Kidney (tissue), 13 donors: ENCODE measurements at regions not wholly inside any gene's neighbourhood (a gene's known extent, or its start where the extent isn't known, plus 50 kb on each side); places are given as distances from the start of the nearest gene placed in this dataset.

Experiments used
- DNase-seq, 5 donors: peaks; one replicate each; pipeline ENCODE4 v3.0.0-alpha.2; 2013 to 2020
- FAIRE-seq: peaks from 2 replicates; lab custom pipeline; 2012; peaks lifted over from hg19 to GRCh38; lab: Jason Lieb, UNC
- H3K27ac ChIP-seq, 2 donors: one replicate each; pipeline ENCODE4 v1.7.0; 2013; ENCODE audit warnings: low read depth in 2 of 2, low read length in 2 of 2, inconsistent platforms in 1 of 2
- H3K27me3 ChIP-seq: one replicate; pipeline ENCODE4 v1.7.1; 2013; ENCODE audit warnings: low read length, inconsistent platforms; ENCODE audit not compliant: control insufficient read depth, insufficient read depth
- H3K36me3 ChIP-seq, 3 donors: one replicate each; pipeline versions ENCODE4 v1.7.0 to v1.7.1; 2013; ENCODE audit warnings: low read length in 3 of 3, control low read depth in 1 of 3, inconsistent platforms in 1 of 3; ENCODE audit not compliant: insufficient read depth in 3 of 3, control insufficient read depth in 2 of 3
- H3K4me1 ChIP-seq, 3 donors: one replicate each; pipeline versions ENCODE4 v1.7.0 to v1.7.1; 2013; ENCODE audit warnings: low read length in 3 of 3, inconsistent platforms in 1 of 3, low read depth in 1 of 3; ENCODE audit not compliant: control insufficient read depth in 2 of 3, insufficient read depth in 2 of 3
- H3K4me3 ChIP-seq, 3 donors: one replicate each; pipeline versions ENCODE4 v1.7.0 to v1.8.1; 2013; ENCODE audit warnings: low read length in 3 of 3, control low read depth in 1 of 3, inconsistent platforms in 1 of 3
- H3K9ac ChIP-seq, 3 donors: one replicate each; pipeline versions ENCODE4 v1.7.0 to v1.7.1; 2013; ENCODE audit warnings: low read length in 3 of 3, control low read depth in 1 of 3, inconsistent platforms in 1 of 3
- H3K9me3 ChIP-seq, 3 donors: one replicate each; pipeline versions ENCODE4 v1.7.0 to v1.7.1; 2013; ENCODE audit warnings: low read length in 3 of 3, control low read depth in 1 of 3, inconsistent platforms in 1 of 3; ENCODE audit not compliant: control insufficient read depth in 2 of 3, insufficient read depth in 1 of 3
- CTCF ChIP-seq: IDR thresholded peaks from 3 replicates; pipeline ENCODE4 v1.5.1; 2012; ENCODE audit warnings: mild to moderate bottlenecking, moderate library complexity, borderline replicate concordance; ENCODE audit not compliant: insufficient read depth; ENCODE audit errors: extremely low read depth
- intact Hi-C: fragments of 100-400 bp; cut with DNase I; formaldehyde crosslinking; loops from one replicate; pipeline ENCODE4 v1.11.1; 2022
- donor health status: control.
- donor health status: control.
- donor health status: control.
- donor health status: control.
- donor health status: control.
- donor health status: DM: yes; HTN: yes; CAD: no.
- donor health status: Normal renal cell carcinoma (clear cell type).

GRCh38 chr4:136670265-136670664 is 862.0 kb downstream of the PCDH18 start:
- no peaks in the 10 kb centered on the region for H3K9me3 ChIP-seq
- H3K4me1 ChIP-seq, result no peaks in the 10 kb centered on the region
- H3K9ac ChIP-seq, result no peak overlapping the region
- no peak overlapping the region for H3K4me3 ChIP-seq
- TF ChIP-seq CTCF, result no peak
- no peak overlapping the region for H3K27ac ChIP-seq
- DNase-seq (no peak), FAIRE-seq (no peak)
- intact Hi-C loops, result no loop called here
- H3K36me3 ChIP-seq, result no peaks in the 10 kb centered on the region
- no peaks in the 10 kb centered on the region for H3K27me3 ChIP-seq

GRCh38 chr4:136664988-136665387 is 867.3 kb downstream of the PCDH18 start:
- no peaks in the 10 kb centered on the region for H3K36me3 ChIP-seq
- FAIRE-seq, result no peak
- no peak overlapping the region for H3K4me3 ChIP-seq
- TF ChIP-seq CTCF, result no peak
- no peaks in the 10 kb centered on the region for H3K4me1 ChIP-seq
- no peak overlapping the region for H3K9ac ChIP-seq
- no peak for DNase-seq
- no peaks in the 10 kb centered on the region for H3K9me3 ChIP-seq
- no peaks in the 10 kb centered on the region for H3K27me3 ChIP-seq
- no peak overlapping the region for H3K27ac ChIP-seq
- intact Hi-C loops, result no loop called here

GRCh38 chr4:136662539-136662938 is 869.8 kb downstream of the PCDH18 start:
- no peak for FAIRE-seq
- Histone ChIP-seq H3K9me3 (no peaks in the 10 kb centered on the region), H3K9ac (no peak overlapping the region)

More at GRCh38 chr4:136662539-136662938, 869.8 kb downstream of the PCDH18 start:
- DNase-seq, result no peak
- no peak for TF ChIP-seq CTCF
- Histone ChIP-seq H3K27ac (no peak overlapping the region), H3K27me3 (no peaks in the 10 kb centered on the region), H3K4me1 (no peaks in the 10 kb centered on the region), H3K4me3 (no peak overlapping the region), H3K36me3 (no peaks in the 10 kb centered on the region)
- intact Hi-C loops, result no loop called here
